HG02678 (cell line): ENCODE measurements at regions not wholly inside any gene's neighbourhood (a gene's known extent, or its start where the extent isn't known, plus 50 kb on each side); places are given as distances from the start of the nearest gene placed in this dataset.

Experiments
- ATAC-seq: cut with Tn5 transposase; IDR thresholded peaks from one replicate; pipeline ENCODE4 v1.9.1; 2021; ENCODE audit warnings: mild to moderate bottlenecking, moderate library complexity; ENCODE audit not compliant: unreplicated experiment

- no peak for ATAC-seq
These were observed 508.9 kb upstream of the TCF4 start for GRCh38 chr18:56096861-56097260.

- ATAC-seq: no peak
These were observed 501.7 kb upstream of the TCF4 start for GRCh38 chr18:56089612-56090258.

GRCh38 chr18:56086786-56087185 lies 498.8 kb upstream of the TCF4 start:
- no peak for ATAC-seq

- no peak for ATAC-seq
These were observed 498.2 kb upstream of the TCF4 start for GRCh38 chr18:56086176-56086575.

GRCh38 chr18:56085551-56085950 lies 497.6 kb upstream of the TCF4 start:
- no peak for ATAC-seq

- ATAC-seq: no peak
These were observed 495.7 kb upstream of the TCF4 start for GRCh38 chr18:56083523-56084287.

GRCh38 chr18:56083097-56083521 lies 495.1 kb upstream of the TCF4 start:
- ATAC-seq: no peak

- no peak for ATAC-seq
These were observed 488.7 kb upstream of the TCF4 start for GRCh38 chr18:56076723-56077122.

- no peak for ATAC-seq
These were observed 480.7 kb upstream of the TCF4 start for GRCh38 chr18:56068701-56069100.

GRCh38 chr18:56067969-56068671 lies 480.1 kb upstream of the TCF4 start:
- ATAC-seq: no peak

GRCh38 chr18:56067214-56067894 lies 479.4 kb upstream of the TCF4 start:
- no peak for ATAC-seq

- ATAC-seq: no peak
These were observed 478.7 kb upstream of the TCF4 start for GRCh38 chr18:56066524-56067213.

- no peak for ATAC-seq
These were observed 477.1 kb upstream of the TCF4 start for GRCh38 chr18:56065086-56065485.

- ATAC-seq: no peak
These were observed 474.9 kb upstream of the TCF4 start for GRCh38 chr18:56062931-56063330.

- ATAC-seq: no peak
These were observed 473.1 kb upstream of the TCF4 start for GRCh38 chr18:56060967-56061541.

GRCh38 chr18:56052202-56052601 lies 464.2 kb upstream of the TCF4 start:
- ATAC-seq: no peak

- ATAC-seq: no peak
These were observed 456.2 kb upstream of the TCF4 start for GRCh38 chr18:56044239-56044638.

GRCh38 chr18:56043641-56044061 lies 455.7 kb upstream of the TCF4 start:
- no peak for ATAC-seq

- ATAC-seq: no peak
These were observed 455.0 kb upstream of the TCF4 start for GRCh38 chr18:56042915-56043536.
